ENCODE measurements at regions not wholly inside any gene's neighbourhood (a gene's known extent, or its start where the extent isn't known, plus 50 kb on each side); places are given as distances from the start of the nearest gene placed in this dataset.

DNA sequence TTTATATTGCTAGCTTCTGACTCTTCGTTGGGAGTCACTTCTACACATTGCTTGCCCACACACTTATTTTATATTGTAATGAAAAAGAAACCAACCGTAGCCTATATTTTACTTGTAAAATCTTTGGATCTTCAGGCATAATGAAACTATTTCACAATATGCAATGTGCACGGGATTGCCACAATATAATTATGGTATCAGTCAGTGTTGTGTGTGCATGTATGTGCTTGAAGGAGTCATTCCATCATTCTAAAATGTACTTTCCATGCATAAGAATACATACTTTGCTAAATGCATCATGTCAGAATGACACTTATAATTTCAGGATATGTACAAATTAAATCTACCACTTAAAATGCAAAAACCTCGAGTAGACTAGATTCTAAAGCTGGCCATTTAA, 64.0 kb upstream of the TLE4 start:
- no peak for TF ChIP-seq CTCF (IDR thresholded peaks at IDR 0.05)
- no peak for TF ChIP-seq EP300 (IDR thresholded peaks at IDR 0.05)
- no peak for TF ChIP-seq POLR2A (IDR thresholded peaks at IDR 0.05)
- Histone ChIP-seq H3K9me3 (no peaks in the 10 kb centered on the region), H3K36me3 (no peaks in the 10 kb centered on the region), H3K27ac (no peak overlapping the region), H3K27me3 (no peaks in the 10 kb centered on the region), H3K4me1 (no peaks in the 10 kb centered on the region), H3K4me3 (no peak overlapping the region)
- 83 to 86% methylated on average over 4 of the region's 4 CpGs for WGBS, 2 donors
- no peak for DNase-seq (ENCODE audit: low spot score in 2 of 2)

DNA sequence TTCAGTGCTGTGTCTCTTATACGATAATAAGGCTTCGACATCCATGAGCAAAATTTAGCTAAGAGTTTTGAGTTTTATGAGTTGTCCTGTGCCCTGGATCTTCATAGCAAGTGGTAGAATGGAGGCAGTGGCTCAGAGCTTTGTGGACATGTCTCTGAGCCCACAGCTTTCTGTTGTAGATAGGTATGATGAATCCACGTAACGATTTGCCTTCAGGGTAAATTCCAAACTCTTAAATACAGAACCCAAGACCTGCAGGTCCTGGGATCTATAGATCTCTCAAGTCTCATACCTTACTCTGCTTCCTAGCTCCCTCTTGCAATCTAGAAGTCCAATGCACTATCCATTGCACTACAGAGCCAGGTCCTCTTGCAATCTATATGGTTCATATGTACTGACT, 59.5 kb upstream of the TLE4 start:
- Histone ChIP-seq H3K4me1 (no peaks in the 10 kb centered on the region), H3K36me3 (no peaks in the 10 kb centered on the region), H3K9me3 (no peaks in the 10 kb centered on the region), H3K27ac (no peak overlapping the region), H3K27me3 (no peaks in the 10 kb centered on the region), H3K4me3 (no peak overlapping the region)
- no peak for DNase-seq (ENCODE audit: low spot score in 2 of 2)
- TF ChIP-seq CTCF (IDR thresholded peaks at IDR 0.05) (no peak), POLR2A (IDR thresholded peaks at IDR 0.05) (no peak), EP300 (IDR thresholded peaks at IDR 0.05) (no peak)
- WGBS, 2 donors = 68 to 85% methylated on average over 4 of the region's 4 CpGs
